ENCODE measurements at regions not wholly inside any gene's neighbourhood (a gene's known extent, or its start where the extent isn't known, plus 50 kb on each side); places are given as distances from the start of the nearest gene placed in this dataset.
A peak's percentile ranks its signal among the peaks of the same experiment; 100 is the strongest.
"Not testable (repeated sequence)": the region's sequence is repeated elsewhere in the genome, so short reads cannot be mapped to it uniquely, and the experiment has no call there.

DNA sequence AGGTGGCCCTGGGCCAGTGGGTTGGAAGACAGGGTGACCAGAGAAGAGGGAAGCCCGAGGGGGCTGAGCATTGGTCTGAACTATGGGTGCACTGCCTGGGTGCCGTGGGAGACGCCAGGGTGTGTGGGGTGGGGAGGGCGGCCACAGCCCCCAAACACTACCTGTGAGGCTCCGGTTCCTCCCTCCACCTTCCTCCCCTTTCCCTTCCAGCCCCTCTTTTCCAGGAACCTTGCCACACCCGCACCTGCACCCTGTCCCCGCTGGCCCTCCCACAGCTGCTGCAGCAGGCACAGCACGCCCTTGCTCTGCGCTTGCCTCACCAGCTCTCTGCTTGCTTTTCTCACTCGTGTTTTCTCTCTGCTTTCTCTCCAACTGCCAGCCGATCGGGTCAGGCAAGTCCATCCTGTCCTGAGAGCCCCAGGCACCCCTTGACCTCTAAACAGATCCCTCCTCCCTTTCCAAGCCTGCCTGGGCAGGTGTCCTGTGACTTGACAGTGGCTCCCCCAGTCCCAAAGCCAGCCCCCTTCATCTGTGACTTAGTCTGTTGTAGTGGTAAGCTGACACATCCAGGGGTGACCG is 193.7 kb downstream of the MSX2 start:
- no peak for DNase-seq (ENCODE audit: low read depth in 2 of 2)

DNA sequence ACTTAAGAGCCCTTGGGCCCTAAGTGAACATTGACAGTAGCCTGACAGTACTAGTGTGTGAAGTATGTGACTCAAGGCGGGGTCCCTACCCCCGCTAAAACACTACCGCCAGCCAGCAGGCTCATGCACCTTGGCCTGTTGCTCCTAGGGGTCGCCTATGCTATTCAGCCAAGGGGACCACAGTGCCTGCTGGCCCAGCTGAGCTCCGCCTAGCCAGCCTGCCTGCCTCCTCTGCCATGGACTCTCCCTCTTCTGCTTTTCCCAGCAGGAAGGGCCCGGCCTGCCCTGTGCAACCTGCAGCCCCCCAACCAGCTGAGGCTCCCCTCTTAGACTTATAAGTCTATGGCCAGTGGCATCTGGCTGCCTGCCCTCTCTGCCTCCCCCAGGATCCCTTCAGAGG is 193.1 kb downstream of the MSX2 start:
- not testable (repeated sequence) for DNase-seq (ENCODE audit: low read depth in 2 of 2)

DNA sequence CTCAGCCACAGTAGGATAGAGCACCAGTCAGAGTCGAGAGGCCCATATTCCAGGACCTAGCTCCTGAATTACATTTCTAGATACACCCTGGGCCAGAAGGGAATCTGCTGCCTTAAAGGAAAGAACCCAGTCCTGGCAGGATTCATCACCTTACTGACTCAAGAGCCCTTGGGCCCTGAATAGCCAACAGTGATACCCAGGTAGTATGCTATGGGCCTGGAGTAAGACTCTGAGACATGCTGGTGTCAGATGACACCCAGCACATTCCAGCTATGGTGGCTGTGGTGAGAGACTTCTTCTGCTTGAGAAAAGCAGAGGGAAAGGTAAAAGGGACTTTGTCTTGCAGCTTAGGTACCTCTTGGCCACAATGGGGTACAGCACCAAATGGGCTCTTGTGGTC is 192.5 kb downstream of the MSX2 start:
- not testable (repeated sequence) for DNase-seq (ENCODE audit: low read depth in 2 of 2)

DNA sequence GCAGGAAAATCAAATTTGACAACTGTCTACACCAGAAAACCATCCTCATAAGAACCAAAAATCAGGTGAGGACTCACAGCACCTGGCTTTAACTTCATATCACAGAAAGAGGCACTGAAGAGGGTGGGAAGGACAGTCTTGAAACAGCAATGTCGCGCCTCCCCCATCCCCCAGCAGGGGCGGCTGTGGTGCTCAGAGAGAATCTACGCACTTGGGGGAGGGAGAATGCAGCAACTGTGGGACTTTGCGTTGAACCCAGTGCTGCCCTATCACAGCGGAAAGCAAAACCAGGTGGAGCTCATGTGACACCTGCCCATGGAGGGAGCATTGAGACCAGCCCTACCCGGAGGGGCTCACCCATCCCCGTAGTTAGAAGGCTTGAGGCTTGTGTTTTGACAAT is 191.8 kb downstream of the MSX2 start:
- no peak for DNase-seq (ENCODE audit: low read depth in 2 of 2)

DNA sequence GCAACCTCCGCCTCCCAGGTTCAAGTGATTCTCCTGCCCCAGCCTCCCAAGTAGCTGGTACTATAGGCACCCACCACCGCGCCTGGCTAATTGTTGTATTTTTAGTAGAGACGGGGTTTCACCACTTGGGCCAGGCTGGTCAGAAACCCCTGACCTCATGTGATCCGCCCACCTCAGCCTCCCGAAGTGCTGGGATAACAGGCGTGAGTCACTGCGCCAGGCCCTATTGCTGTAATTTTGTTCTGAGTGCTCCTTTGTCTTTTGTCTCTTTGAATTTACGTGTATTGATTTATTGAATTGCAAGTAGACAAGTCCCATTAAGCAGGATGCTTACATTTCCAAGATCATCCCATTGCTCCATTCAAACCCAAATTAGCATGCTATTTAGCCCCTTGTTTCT is 186.7 kb downstream of the MSX2 start:
- no peak for DNase-seq (ENCODE audit: low read depth in 2 of 2)

DNA sequence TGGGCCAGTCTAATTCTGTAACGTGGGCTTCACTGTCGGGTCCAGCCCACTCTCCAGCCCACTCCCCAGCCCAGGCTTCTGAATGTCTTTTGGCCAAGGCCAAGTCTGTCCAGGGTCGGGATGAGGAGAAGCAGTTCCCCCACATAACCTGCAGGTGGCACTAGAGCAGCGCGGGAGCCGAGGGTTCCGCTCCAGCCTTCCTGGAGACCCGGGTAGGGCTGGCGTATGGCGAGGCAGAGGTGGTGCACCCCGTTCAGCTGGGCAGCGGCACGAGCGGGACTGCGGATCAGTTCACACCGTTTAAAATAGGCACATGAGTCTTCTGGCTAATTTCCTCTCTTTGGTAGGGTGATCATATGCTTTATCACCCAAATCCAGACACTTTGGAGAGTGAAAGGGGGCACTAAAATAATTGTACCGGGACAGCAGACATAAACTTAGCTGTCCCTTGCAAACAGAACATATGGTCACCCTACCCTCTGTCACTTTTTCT is 185.9 kb downstream of the MSX2 start:
- DNase-seq (ENCODE audit: low read depth in 2 of 2), result peak in 1 of 2 experiments; percentile 8

DNA sequence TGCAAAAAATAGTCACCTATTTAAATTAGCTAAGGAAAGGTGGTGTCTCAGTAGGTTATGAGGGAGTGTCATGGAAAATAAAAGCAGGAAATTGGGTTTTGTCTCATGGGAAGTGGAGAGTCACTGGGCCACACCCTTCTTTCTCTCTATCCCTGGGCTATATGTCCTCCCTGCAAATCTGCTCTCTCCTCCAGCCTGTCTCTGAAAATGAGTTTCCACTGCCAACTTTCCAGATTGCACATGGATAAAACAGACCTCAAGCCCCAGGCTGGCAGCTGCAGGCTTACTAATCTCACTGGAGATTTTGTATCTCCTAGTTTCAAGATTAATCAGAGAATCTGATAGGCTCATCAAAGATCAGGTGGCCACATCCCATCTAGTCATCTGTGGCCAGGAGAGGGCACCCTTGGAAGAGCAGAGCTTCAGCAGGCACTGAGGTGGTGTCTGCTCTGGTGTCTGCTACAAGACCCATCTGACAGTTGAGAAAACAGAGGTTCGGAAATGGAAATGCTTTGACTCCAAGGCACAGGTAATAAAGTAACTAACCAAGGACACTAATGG is 178.9 kb downstream of the MSX2 start:
- no peak for DNase-seq (ENCODE audit: low read depth in 2 of 2)

DNA sequence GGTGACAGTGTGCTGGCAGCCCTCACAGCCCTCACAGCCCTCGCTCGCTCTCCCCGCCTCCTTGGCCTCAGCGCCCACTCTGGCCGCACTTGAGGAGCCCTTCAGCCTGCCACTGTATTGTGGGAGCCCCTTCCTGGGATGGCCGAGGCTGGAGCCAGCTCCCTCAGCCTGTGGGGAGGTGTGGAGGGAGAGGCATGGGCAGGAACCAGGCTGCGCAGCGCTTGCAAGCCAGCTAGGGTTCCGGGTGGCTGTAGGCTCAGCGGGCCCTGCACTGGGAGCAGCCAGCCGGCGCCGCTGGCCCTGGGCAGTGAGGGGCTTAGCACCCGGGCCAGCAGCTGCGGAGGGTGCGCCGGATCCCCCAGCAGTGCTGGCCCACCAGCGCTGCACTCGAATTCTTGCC is 177.0 kb downstream of the MSX2 start:
- DNase-seq (ENCODE audit: low read depth in 2 of 2), result no peak

DNA sequence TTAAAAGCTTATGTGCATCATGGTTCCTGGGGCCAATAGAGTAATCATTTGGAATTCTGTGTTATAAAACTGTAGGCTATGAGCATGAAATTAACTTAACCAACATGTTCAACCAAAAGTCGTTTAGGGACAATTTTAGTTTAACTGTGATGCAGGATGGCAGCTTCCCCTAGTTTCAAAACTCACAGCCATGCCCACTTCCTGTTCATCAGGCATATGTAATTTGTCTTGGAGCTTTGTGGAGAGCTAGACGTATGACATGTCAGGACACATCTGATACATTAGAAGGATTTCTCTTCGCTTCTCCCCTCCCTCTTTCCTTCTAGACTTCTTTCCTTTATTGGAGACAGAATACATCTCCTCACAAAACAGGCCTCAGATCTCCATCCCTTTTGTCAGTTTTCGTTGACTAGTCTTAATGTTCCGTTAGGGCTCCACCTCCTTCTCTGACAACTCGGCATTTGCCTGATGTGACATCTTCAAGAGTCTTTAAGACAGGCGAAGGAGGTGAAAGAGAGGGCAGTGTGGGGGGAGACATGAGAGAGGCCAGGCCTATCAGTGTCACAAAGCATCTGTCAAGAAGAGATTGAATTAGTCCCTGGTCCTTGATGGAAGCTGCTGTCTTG is 176.0 kb downstream of the MSX2 start:
- no peak for DNase-seq (ENCODE audit: low read depth in 2 of 2)

DNA sequence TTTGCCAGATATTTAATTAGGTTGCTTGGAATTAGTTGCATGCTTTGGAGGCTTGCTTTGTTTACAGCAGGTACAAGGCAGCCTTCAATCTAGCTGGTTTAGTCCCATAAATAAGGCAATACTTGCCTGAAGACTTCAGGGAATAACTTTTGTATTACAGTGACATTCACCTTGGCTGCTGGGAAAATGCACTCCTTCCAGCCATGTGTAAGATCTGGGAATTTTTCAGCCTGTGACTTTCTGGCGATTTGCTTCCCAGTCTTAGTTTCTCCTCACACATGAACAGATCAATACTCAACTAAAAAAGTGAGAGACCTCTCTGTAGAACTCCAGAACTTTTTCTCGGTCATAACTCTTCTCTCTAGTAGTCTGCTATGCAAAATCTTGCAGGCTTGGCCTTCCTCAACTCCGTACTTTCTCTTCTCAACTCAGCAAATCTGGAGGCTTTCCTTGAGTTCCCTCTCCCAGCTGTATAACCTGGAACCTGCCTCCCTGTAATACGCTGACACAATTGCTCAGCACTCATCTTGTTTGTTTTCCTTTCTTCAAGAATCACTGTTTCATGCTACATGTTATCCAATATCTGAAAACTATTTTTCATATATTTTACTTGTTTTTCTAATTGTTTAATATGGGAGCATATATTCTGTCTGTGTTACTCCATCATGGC is 173.0 kb downstream of the MSX2 start:
- no peak for DNase-seq (ENCODE audit: low read depth in 2 of 2)

DNA sequence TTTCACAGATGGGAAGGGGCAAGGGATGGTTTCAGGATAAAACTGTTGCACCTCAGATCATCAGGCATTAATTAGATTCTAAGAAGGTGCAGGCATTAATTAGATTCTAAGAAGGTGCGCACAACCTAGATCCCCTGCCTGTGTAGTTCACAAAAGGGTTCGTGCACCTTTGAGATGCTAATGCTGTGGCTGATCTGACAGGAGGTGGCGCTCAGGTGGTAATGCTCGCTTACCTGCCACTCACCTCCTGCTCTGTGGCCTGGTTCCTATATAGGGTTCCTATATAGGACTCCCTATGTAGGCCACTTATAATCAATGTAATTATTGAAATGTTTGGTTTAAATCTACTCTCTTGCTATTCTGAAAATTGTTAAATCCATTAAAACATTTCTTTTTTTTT is 171.0 kb downstream of the MSX2 start:
- no peak for DNase-seq (ENCODE audit: low read depth in 2 of 2)

DNA sequence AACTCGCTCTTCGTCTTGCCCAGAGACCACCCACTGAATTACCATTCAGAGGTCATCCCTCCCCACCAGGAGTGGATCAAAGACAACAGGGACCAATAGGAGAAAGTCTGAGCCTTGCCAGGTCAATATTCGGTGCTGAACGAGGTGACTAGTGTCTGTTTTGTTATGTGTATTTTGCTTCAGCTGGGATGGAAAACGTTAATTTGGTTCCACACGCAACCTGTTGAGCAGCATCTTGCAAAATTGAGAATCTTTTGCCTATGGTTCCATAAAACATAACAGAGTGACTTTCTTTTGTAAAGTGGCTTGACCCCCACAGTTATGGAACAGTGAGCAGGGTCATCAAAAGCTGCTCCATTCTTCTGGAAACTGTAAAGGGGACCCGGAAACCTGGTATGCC is 168.4 kb downstream of the MSX2 start:
- no peak for DNase-seq (ENCODE audit: low read depth in 2 of 2)

DNA sequence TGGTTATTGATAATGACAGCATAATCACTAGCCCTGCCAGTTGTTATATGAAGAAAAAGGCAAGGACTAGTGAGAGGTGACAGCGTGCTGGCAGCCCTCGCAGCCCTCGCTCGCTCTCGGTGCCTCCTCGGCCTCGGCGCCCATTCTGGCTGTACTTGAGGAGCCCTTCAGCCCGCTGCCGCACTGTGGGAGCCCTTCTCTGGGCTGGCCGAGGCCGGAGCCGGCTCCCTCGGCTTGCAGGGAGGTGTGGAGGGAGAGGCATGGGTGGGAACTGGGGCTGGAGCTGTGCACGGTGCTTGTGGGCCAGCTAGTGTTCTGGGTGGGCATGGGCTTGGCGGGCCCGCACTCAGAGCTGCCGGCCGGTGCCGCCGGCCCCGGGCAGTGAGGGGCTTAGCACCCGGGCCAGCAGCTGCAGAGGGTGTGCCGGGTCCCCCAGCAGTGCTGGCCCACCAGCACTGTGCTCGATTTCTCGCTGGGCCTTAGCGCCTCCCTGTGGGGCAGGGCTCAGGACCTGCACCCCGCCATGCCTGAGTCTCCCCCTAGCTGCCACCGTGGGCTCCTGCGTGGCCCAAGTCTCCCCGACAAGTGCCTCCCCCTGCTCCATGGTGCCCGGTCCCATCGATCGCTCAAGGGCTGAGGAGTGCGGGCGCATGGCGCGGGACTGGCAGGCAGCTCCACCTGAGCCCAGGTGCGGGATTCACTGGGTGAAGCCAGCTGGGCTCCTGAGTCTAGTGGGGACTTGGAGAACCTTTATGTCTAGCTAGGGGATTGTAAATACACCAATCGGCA is 156.2 kb downstream of the MSX2 start:
- DNase-seq (ENCODE audit: low read depth in 2 of 2), result not testable (repeated sequence)

DNA sequence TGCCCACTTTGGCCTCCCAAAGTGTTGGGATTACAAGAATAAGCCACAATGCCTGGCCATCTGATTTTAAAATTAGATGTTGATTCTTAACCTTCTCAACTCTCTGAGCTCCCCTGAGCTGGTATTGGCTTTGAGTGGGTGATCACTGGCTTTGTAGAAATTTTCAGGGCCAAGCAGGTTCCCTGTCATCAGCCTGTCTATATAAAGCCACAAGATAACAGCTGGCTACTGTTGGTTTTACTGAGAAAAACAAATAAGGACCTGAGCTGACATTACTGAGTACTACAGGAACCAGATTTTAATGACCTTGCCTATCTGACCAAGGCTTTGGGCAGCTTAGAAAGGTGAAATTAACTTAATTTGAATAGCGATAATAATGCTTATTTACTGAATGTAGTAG is 153.6 kb downstream of the MSX2 start:
- no peak for DNase-seq (ENCODE audit: low read depth in 2 of 2)

DNA sequence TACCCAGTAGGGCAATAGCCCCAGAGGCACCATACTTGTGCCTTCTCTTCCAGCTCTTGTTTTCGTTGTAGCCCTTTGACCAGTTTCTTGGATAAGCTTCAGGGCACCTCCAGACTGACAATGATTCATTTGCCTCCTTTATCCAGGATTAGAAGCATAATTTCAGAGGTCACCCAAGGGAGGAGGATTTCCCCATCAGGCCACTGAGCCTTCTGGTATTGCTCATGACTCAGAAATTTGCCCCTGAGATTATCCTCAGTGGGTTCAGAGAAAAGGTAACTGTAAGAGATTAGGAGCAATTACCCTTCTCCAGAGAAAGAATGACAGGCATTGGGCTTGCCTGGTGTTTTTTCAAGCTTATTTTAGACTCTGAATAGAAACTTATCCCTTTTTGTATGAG is 147.9 kb downstream of the MSX2 start:
- no peak for DNase-seq (ENCODE audit: low read depth in 2 of 2)

DNA sequence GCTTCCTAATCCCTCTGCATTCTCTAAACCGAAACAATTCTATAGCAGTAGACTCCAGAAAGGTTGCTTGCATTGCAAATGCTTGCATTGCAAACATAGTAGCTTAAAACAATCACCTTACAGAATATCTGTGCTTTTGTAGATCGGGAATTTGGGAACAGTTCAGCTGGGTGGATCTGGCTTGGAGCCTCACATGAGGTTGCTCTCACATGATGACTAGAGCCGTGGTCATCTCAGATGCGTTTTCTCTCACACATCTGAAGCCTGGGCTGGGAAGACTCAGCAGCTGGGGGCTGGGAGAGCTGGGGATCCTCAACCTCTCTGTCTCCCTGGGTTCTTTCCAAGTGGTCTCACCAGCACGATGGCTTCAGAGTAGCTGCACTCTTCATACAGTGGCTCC is 127.8 kb downstream of the MSX2 start:
- DNase-seq (ENCODE audit: low read depth in 2 of 2), result no peak

DNA sequence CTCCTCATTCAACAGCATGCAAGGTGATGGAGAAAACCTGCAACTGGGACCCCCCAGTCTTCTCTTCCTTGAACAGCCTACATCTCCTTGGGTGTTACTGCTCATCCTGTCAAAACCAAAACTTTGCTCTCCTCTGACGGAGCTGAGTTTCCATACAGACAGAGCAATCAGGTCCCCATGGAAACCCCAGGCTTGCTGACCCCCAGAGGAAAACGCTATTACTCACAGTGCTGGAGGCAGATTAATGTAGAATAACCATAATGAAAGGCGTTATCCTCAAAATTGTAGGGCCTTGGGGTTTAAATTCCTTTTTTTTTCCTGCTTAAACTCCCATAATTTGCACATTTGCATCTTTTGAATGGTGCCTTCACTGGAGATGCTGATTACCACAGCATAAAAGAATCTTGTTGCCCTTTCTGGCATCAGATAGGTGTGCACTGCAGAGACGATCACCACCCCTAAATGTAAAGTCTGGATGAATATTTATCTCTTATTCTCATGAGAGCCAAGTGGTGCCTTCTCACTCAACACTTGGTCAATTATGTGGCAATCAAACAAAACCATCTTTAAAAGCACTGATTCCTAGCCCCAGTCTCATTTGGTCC is 126.3 kb downstream of the MSX2 start:
- DNase-seq (ENCODE audit: low read depth in 2 of 2), result no peak

DNA sequence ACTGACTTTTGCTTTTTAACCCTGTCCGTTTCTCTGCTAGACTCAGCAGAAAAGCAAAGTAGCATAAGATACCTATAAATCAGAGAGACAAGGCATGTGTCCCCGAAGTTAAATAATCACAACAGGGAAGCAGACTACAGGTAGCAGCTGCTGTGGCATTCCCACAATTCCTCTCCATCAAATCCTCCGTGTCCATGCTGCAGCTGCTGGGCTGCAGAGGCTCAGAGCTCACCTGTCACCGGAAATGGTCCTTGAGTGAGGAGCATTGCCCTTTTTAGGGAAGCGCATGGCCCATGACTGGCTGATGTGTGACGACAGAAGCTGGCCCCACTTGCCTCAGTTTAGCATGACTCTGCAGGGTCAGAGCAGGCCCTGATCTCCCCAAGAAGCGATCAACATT is 125.0 kb downstream of the MSX2 start:
- no peak for DNase-seq (ENCODE audit: low read depth in 2 of 2)

DNA sequence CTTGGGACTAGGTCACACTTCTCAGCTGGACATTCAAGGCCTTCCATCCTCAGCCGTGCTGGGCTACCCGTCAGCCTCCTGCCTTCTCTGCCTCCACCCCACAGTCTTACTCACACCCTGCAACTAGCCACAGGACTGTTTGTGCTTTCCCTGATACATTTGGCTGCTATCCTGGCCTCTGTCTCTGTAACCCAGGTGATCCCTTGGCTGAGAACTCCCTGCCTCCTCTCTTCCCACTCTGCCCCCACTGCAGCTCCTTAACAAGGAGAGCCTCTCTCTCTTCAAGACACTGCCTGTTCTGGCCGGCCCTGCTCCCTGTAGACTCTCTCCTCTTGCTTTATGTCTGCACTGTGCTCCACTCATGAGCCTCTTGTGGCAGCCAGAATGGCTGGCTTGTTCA is 120.6 kb downstream of the MSX2 start:
- no peak for DNase-seq (ENCODE audit: low read depth in 2 of 2)

DNA sequence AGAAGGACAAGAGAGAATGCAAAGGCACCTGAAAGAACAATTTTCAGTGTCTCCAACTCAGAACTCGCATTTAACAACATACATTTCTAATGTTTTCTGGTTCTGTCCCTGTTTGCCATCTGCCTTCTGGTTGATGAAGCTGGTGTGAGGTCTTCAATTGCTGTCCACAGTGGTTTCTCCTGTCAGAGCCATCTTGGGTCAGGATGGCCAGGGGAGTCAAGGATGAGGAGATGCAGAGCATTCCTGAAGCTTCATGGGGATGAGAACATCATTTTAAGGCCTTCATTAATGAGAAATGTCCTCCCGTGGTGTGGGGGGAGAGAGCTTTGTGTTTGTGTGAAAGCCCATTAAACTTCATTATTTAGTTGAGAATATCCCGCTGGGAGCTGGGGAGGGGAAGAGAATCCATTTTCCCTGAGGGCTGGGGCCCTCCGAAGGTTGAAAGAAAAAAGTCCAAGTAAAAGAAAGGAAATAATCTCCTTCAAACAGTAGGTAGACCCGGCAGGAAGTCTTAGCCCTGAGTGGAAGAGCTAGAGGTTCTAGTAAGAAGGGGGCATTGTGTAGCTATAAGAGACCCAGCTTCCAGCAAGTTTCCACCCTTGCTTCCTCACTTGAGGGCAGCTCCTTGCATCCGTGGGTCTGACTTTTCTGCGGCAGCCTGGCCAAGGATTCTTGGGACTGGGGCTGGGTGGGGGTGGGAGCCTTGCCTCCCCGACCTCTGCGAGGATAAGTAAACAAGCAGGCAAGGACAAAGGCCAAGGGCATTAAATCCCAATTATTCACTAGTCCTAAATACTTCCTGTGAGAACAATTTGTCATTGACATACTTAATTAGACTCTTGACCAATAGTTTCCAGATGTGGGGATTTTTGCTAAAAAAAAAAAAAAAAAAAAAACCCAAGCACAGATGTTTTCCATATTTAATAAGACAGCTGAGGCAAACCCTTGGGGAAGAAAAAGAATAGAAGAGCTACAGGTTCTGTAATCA is 119.2 kb downstream of the MSX2 start:
- DNase-seq (ENCODE audit: low read depth in 2 of 2), result no peak

DNA sequence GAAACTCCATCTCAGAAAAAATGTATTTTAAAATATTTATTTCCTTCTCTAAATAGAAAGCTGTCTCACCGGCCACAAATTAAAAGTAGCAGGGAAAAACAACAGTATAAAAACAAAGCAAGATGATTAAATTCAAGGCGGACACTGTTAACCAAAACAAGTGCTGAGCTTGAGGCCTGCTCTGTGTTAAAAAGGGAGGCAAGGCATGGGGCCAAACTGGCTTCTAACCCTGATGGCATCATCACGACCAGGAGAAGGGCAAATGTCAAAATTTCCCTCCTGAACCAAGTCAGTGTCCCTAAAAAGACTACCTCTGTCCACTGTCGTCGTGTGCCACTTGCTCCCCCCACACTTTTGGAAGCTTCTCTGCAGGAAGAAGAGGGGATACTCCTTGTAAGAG is 116.1 kb downstream of the MSX2 start:
- no peak for DNase-seq (ENCODE audit: low read depth in 2 of 2)
